ENCODE measurements at regions not wholly inside any gene's neighbourhood (a gene's known extent, or its start where the extent isn't known, plus 50 kb on each side); places are given as distances from the start of the nearest gene placed in this dataset.

DNA sequence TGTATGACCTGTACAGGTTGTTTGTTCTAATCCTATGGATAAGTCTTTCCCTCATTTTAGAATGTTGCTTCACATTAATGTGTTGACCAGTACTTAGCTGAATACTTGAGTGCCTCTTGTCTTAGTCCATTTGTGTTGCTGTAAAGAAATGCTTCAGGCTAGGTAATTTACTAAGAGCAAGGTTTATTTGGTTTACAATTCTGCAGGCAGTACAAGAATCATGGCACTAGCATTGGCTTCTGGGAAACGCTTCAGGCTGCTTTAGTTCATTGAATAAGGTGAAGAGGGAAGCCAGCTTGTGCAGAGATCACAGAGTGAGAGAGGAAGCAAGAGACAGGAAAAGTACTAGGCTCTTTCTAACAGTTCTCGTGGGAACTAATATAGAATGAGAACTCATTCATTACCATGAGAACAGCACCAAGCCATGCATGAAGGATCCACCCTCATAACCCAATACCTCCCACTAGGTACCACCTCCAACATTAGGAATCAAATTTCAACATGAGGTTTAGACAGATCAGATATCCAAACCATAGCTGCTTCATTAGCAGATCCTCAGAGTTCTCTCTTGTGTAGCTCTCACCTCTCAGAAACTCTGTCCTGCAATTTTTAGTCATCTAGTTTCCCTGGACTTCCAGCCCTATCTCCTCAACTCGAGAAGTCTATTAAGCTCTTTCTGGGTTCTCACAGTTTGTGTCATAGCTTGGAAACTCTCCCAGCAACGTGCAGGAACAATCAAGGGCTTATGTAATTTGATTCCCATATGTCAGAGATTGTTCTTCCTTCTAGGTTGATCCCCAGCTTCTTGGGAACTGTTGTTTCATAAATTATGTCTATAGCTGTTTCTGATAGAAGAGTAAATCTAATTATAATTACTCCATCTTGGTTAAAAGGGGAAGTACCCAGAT, 2082.3 kb upstream of the CELF4 start:
- 30 to 37% methylated on average over 4 of the region's 4 CpGs for WGBS, 2 donors
- H3K36me3 ChIP-seq (ENCODE audit: control insufficient read depth in 2 of 2, insufficient read depth in 2 of 2, low read length in 1 of 2), result no peaks in the 10 kb centered on the region
- no peaks in the 10 kb centered on the region for H3K9me3 ChIP-seq (ENCODE audit: control insufficient read depth in 2 of 2, insufficient read depth in 1 of 2, low read depth in 1 of 2, low read length in 1 of 2)
- H3K27ac ChIP-seq (ENCODE audit: low read depth in 2 of 2, low read length in 1 of 2), result no peak overlapping the region
- H3K4me3 ChIP-seq (ENCODE audit: low read depth in 1 of 2, low read length in 2 of 2), result no peak overlapping the region
- H3K27me3 ChIP-seq (ENCODE audit: control insufficient read depth in 1 of 2, insufficient read depth in 2 of 2, low read length in 2 of 2), result no peaks in the 10 kb centered on the region
- H3K4me1 ChIP-seq (ENCODE audit: control insufficient read depth in 2 of 2, insufficient read depth in 2 of 2, low read length in 1 of 2), result no peaks in the 10 kb centered on the region

DNA sequence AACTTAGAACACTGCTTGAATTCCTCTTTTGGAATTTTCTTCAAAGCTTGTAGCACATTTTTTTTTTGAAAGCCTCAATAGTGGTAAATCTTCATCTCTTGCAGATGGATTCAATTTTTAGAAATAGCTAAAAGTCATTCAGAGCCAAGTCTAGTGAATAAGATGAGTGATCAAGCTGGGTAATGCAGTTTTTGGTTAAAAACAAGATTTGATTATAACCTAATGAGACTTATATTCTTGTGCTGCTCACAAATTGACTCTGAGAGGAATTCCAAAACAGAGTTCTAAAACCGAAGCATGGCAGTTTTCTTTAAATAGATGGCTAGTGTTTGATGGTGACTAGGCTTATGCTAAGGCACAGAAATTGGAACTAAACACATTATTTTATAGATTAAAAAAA, 2072.6 kb upstream of the CELF4 start:
- Histone ChIP-seq H3K9me3 (ENCODE audit: control insufficient read depth in 2 of 2, insufficient read depth in 1 of 2, low read depth in 1 of 2, low read length in 1 of 2) (no peaks in the 10 kb centered on the region), H3K27ac (ENCODE audit: low read depth in 2 of 2, low read length in 1 of 2) (no peak overlapping the region), H3K36me3 (ENCODE audit: control insufficient read depth in 2 of 2, insufficient read depth in 2 of 2, low read length in 1 of 2) (no peaks in the 10 kb centered on the region), H3K4me3 (ENCODE audit: low read depth in 1 of 2, low read length in 2 of 2) (no peak overlapping the region), H3K4me1 (ENCODE audit: control insufficient read depth in 2 of 2, insufficient read depth in 2 of 2, low read length in 1 of 2) (no peaks in the 10 kb centered on the region), H3K27me3 (ENCODE audit: control insufficient read depth in 1 of 2, insufficient read depth in 2 of 2, low read length in 2 of 2) (no peaks in the 10 kb centered on the region)
- 82 to 86% methylated on average over 1 of the region's 1 CpG for WGBS, 2 donors

DNA sequence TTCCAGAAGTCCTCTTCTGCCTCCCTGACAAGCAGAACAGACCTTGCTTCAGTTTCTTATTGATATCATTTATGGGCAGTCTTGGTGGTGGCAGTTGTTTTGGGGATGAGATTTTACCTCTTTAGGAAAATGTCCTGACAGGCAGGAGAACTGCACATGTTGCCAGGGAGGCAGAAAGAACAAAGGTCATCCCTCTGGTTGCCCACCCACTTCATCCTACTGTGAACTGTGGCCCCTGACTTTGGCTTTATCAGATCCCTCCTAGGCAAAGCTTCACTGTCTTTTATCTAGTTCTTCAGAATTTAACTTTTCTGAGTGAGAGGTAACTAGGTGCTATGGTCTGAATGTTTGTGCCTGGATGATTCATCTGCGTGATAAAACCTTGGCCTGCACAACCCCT, 2071.3 kb upstream of the CELF4 start:
- WGBS, 2 donors, result 68 to 91% methylated on average over 1 of the region's 1 CpG
- Histone ChIP-seq H3K4me1 (ENCODE audit: control insufficient read depth in 2 of 2, insufficient read depth in 2 of 2, low read length in 1 of 2) (no peaks in the 10 kb centered on the region), H3K9me3 (ENCODE audit: control insufficient read depth in 2 of 2, insufficient read depth in 1 of 2, low read depth in 1 of 2, low read length in 1 of 2) (no peaks in the 10 kb centered on the region), H3K4me3 (ENCODE audit: low read depth in 1 of 2, low read length in 2 of 2) (no peak overlapping the region), H3K36me3 (ENCODE audit: control insufficient read depth in 2 of 2, insufficient read depth in 2 of 2, low read length in 1 of 2) (no peaks in the 10 kb centered on the region), H3K27ac (ENCODE audit: low read depth in 2 of 2, low read length in 1 of 2) (no peak overlapping the region), H3K27me3 (ENCODE audit: control insufficient read depth in 1 of 2, insufficient read depth in 2 of 2, low read length in 2 of 2) (no peaks in the 10 kb centered on the region)

DNA sequence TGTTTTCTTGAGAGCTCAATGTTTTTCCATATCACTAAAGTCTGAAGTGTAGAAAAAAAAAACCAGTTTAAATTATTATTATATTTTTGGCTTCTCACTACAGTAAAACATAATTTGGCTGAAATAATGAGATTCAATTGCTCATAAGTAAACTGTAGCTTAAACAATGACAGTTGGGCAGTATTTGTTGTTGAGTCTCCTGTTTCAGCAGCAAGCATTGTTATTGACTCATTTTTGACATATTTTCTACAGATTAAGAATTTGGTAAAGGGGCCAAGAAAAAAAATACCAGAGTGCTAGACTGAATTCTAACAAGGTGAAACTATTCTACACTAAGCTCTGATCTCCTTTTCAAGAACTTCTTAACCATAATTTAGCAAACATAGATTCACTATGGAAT, 2070.4 kb upstream of the CELF4 start:
- no peaks in the 10 kb centered on the region for H3K36me3 ChIP-seq (ENCODE audit: control insufficient read depth in 2 of 2, insufficient read depth in 2 of 2, low read length in 1 of 2)
- H3K27me3 ChIP-seq (ENCODE audit: control insufficient read depth in 1 of 2, insufficient read depth in 2 of 2, low read length in 2 of 2), result no peaks in the 10 kb centered on the region
- H3K27ac ChIP-seq (ENCODE audit: low read depth in 2 of 2, low read length in 1 of 2), result no peak overlapping the region
- H3K9me3 ChIP-seq (ENCODE audit: control insufficient read depth in 2 of 2, insufficient read depth in 1 of 2, low read depth in 1 of 2, low read length in 1 of 2), result no peaks in the 10 kb centered on the region
- no peak overlapping the region for H3K4me3 ChIP-seq (ENCODE audit: low read depth in 1 of 2, low read length in 2 of 2)
- no peaks in the 10 kb centered on the region for H3K4me1 ChIP-seq (ENCODE audit: control insufficient read depth in 2 of 2, insufficient read depth in 2 of 2, low read length in 1 of 2)

DNA sequence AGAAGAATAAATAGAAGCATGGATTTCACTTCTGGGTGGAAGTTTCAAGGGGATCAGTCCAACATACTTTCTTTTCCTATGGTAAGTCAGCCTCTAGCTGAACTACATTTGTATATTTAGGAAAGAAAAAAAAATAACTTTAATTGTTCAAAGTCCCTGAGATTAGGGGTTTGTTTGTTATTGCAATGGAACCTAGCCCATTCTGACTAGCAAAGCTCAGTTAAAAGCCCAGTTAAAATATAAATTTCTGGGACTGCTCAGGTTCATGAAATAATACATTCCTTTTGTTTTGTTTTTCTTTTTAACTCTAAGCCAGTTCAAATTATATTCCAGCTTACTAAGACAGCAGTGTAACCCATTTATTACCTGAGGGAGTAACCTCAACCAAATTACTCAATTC, 2069.6 kb upstream of the CELF4 start:
- no peaks in the 10 kb centered on the region for H3K36me3 ChIP-seq (ENCODE audit: control insufficient read depth in 2 of 2, insufficient read depth in 2 of 2, low read length in 1 of 2)
- H3K9me3 ChIP-seq (ENCODE audit: control insufficient read depth in 2 of 2, insufficient read depth in 1 of 2, low read depth in 1 of 2, low read length in 1 of 2), result no peaks in the 10 kb centered on the region
- H3K27ac ChIP-seq (ENCODE audit: low read depth in 2 of 2, low read length in 1 of 2), result no peak overlapping the region
- no peaks in the 10 kb centered on the region for H3K4me1 ChIP-seq (ENCODE audit: control insufficient read depth in 2 of 2, insufficient read depth in 2 of 2, low read length in 1 of 2)
- no peaks in the 10 kb centered on the region for H3K27me3 ChIP-seq (ENCODE audit: control insufficient read depth in 1 of 2, insufficient read depth in 2 of 2, low read length in 2 of 2)
- no peak overlapping the region for H3K4me3 ChIP-seq (ENCODE audit: low read depth in 1 of 2, low read length in 2 of 2)

DNA sequence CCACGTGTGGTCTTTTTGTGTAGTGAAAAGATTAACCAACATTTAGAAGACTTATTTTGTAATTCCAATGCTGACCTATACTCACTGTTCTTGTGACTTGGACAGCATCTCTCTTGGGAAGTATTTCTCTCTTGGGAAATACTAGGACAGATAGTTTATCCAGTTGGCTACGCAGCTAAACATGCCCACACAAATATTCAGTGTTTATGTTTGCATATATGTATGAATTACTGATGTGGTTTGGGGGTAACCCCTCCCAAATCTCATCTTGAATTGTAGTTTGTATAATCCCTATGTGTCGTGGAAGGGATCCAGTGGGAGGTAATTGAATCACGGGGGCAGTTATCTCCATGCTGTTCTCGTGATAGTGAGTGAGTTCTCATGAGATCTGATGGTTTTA, 2062.3 kb upstream of the CELF4 start:
- H3K4me1 ChIP-seq (ENCODE audit: control insufficient read depth in 2 of 2, insufficient read depth in 2 of 2, low read length in 1 of 2), result no peaks in the 10 kb centered on the region
- H3K9me3 ChIP-seq (ENCODE audit: control insufficient read depth in 2 of 2, insufficient read depth in 1 of 2, low read depth in 1 of 2, low read length in 1 of 2), result no peaks in the 10 kb centered on the region
- H3K36me3 ChIP-seq (ENCODE audit: control insufficient read depth in 2 of 2, insufficient read depth in 2 of 2, low read length in 1 of 2), result no peaks in the 10 kb centered on the region
- H3K27ac ChIP-seq (ENCODE audit: low read depth in 2 of 2, low read length in 1 of 2), result no peak overlapping the region
- H3K4me3 ChIP-seq (ENCODE audit: low read depth in 1 of 2, low read length in 2 of 2), result no peak overlapping the region
- 63 to 76% methylated on average over 5 of the region's 5 CpGs for WGBS, 2 donors
- H3K27me3 ChIP-seq (ENCODE audit: control insufficient read depth in 1 of 2, insufficient read depth in 2 of 2, low read length in 2 of 2), result no peaks in the 10 kb centered on the region

DNA sequence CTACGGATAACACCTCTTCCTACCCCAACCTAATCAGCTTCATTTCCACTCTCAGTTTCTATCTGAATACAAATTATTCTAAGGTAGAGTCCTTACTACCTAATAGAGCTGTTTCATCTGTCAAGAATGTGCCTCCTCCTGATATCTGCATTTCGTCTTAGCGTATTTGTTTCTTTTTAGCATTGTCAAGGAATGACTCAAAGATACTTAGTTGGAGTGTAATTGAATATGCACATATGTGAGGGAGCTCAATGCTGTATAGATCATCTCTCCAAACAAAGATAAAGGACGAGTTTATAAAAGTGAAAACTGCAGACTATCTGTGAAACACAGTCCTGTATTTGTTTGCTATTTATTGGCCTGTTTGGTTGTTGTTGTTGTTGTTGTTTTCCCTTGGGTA, 2059.4 kb upstream of the CELF4 start:
- no peaks in the 10 kb centered on the region for H3K27me3 ChIP-seq (ENCODE audit: control insufficient read depth in 1 of 2, insufficient read depth in 2 of 2, low read length in 2 of 2)

DNA sequence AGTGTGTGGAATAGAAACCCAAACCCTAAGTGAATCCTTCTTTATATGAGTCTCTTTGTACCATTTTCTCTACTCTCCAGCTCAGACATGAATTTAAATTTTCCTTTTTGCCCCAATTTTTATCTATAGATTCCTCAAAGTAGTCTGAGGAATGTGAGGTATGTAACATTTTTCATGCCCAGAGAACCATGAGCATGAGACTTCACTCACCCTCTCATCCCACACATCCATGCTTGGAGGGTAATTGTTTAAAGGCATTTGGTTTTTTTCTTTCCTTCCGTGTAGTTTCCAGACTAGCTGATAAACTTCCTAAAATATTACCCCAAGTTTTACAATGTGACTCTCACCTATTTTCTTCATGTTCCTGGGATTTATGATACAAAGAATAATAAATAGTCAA, 2056.8 kb upstream of the CELF4 start:
- H3K4me3 ChIP-seq (ENCODE audit: low read depth in 1 of 2, low read length in 2 of 2), result no peak overlapping the region
- H3K27ac ChIP-seq (ENCODE audit: low read depth in 2 of 2, low read length in 1 of 2), result no peak overlapping the region
- no peaks in the 10 kb centered on the region for H3K4me1 ChIP-seq (ENCODE audit: control insufficient read depth in 2 of 2, insufficient read depth in 2 of 2, low read length in 1 of 2)
- H3K36me3 ChIP-seq (ENCODE audit: control insufficient read depth in 2 of 2, insufficient read depth in 2 of 2, low read length in 1 of 2), result no peaks in the 10 kb centered on the region
- no peaks in the 10 kb centered on the region for H3K27me3 ChIP-seq (ENCODE audit: control insufficient read depth in 1 of 2, insufficient read depth in 2 of 2, low read length in 2 of 2)
- 88% methylated on average over 1 of the region's 1 CpG for WGBS, 2 donors
- peaks cover 2 to 4% of the 10 kb centered on the region in 2 donors for H3K9me3 ChIP-seq (ENCODE audit: control insufficient read depth in 2 of 2, insufficient read depth in 1 of 2, low read depth in 1 of 2, low read length in 1 of 2)

More for the DNA sequence above, 2059.4 kb upstream of the CELF4 start:
- no peaks in the 10 kb centered on the region for H3K4me1 ChIP-seq (ENCODE audit: control insufficient read depth in 2 of 2, insufficient read depth in 2 of 2, low read length in 1 of 2)
- H3K9me3 ChIP-seq (ENCODE audit: control insufficient read depth in 2 of 2, insufficient read depth in 1 of 2, low read depth in 1 of 2, low read length in 1 of 2), result no peaks in the 10 kb centered on the region
- no peak overlapping the region for H3K4me3 ChIP-seq (ENCODE audit: low read depth in 1 of 2, low read length in 2 of 2)
- no peaks in the 10 kb centered on the region for H3K36me3 ChIP-seq (ENCODE audit: control insufficient read depth in 2 of 2, insufficient read depth in 2 of 2, low read length in 1 of 2)
- H3K27ac ChIP-seq (ENCODE audit: low read depth in 2 of 2, low read length in 1 of 2), result no peak overlapping the region
- 72 to 81% methylated on average over 4 of the region's 4 CpGs for WGBS, 2 donors

DNA sequence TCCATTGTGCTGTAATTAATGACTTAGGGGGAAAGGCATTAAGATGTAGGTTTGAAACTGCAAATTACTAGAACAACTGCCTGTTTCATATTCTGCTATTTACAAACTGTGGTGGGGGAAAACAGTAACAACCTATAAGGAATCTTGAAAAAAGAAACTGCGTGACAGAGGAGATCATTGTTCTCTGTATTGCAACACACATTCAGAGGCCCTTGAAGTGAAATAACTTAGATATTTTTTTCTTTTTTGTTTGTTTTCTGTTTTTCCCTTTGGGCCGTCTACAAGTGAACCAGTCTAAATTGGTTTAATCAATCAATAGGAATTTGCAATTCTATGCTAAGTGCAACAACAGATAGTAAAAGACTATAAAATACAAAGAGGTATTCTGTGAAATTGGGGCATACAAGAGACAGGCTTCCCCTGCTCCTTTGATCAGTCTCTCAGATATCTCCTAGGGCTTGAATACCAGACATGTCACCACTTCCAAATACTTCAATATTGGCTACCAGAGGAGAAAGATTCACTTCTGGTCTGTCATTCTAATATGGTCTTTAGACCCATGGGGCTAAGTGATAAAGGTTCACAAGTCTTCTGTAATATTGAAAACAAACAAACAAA, 2055.1 kb upstream of the CELF4 start:
- 88% methylated on average over 2 of the region's 2 CpGs for WGBS, 2 donors
- H3K9me3 ChIP-seq (ENCODE audit: control insufficient read depth in 2 of 2, insufficient read depth in 1 of 2, low read depth in 1 of 2, low read length in 1 of 2), result peaks cover 2 to 4% of the 10 kb centered on the region in 2 donors
- H3K27me3 ChIP-seq (ENCODE audit: control insufficient read depth in 1 of 2, insufficient read depth in 2 of 2, low read length in 2 of 2), result no peaks in the 10 kb centered on the region
- no peak overlapping the region for H3K4me3 ChIP-seq (ENCODE audit: low read depth in 1 of 2, low read length in 2 of 2)
- H3K27ac ChIP-seq (ENCODE audit: low read depth in 2 of 2, low read length in 1 of 2), result no peak overlapping the region
- no peaks in the 10 kb centered on the region for H3K4me1 ChIP-seq (ENCODE audit: control insufficient read depth in 2 of 2, insufficient read depth in 2 of 2, low read length in 1 of 2)
- no peaks in the 10 kb centered on the region for H3K36me3 ChIP-seq (ENCODE audit: control insufficient read depth in 2 of 2, insufficient read depth in 2 of 2, low read length in 1 of 2)

Measured in esophagus (tissue), 2 donors.